ENCODE measurements at regions not wholly inside any gene's neighbourhood (a gene's known extent, or its start where the extent isn't known, plus 50 kb on each side); places are given as distances from the start of the nearest gene placed in this dataset.

DNA sequence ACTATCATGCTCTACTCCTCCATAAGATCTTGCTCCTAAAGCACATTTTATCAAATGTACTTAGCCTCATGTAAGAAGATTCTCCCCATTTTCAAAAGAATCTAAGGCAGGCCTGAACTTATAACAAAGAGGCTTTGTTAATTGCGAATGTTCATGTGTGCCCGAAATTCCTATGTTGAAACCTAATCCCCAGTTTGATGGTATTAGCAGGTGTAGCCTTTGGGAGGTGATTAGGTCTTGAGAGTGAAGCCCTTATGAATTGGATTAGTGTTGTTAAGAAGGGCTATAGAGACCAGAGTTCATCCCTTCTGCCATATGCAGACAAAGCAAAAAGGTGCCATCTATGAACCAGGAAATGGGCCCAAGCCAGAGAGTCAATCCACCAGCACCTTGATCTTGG lies 234.5 kb downstream of the PAX3 start:
- DNase-seq (ENCODE audit: low spot score) (no peak), FAIRE-seq (no peak)

DNA sequence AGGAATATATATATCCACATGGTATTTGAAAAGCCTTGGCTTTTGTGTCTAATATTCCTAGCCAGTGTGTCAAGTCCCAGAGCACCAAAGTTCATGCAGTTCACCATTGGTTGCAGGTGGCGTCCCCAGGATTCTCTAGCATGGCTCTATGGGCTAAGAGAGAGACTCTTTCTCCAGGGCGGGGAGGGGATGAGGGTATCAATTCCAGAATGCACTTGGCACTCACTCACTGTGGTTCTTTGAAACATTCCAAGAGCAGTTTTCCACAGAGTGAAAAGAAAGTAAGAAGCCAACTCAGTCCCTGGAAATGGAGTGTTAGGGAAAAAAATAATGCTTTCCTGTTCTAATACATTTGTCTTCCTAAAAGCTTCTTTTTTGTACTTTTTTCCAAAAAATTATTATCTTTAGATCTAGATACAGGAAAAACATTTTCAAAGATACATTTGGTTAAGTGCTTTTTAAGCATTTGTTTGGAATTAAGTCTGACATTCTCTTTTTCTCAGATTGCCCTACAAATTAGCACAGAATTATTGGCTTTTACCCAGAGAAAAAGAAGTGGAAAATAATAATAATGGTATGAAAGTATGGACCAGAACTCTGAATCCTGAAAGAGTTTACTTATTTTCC lies 239.9 kb downstream of the PAX3 start:
- FAIRE-seq (no peak), DNase-seq (ENCODE audit: low spot score) (no peak)

DNA sequence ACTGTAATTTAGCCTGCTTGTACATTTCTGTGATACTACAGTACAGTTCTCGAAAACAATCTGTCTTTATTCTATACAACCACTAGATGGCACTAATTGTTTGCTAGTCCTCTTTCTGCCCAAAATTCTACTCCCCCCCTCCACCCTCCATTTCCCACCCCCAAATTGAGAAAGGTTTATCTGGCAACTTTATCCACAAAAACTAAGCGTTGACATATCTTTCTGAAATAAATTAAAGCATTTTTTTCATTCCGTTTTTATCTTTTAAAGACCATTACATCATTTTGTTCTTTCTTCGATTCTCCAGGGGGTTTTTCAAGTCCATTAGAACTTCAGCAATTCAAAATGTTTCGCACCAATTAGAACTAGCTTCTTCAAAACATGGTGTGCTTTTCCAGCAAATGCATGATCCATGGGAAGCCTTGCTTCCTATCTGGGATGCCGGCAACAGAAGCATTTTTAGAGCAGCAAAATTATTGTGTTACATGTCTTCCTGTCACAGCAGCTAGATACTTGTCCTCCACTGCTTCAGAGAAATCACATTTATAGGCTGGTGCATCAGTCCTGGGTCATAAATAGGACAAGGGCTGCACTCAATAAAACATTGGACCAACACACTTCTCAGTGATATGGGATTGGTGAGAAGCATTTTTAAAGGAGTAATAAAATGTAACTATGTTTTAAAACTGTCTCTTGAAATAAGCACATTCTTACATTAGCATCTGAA lies 241.3 kb downstream of the PAX3 start:
- no peak for FAIRE-seq
- peak; percentile 31 for DNase-seq (ENCODE audit: low spot score)

- DNase-seq (ENCODE audit: low spot score): no peak
- no peak for FAIRE-seq
Observed at GRCh38 chr2:222055328-222055727, 243.5 kb downstream of the PAX3 start.

GRCh38 chr2:222054813-222055212 lies 244.0 kb downstream of the PAX3 start:
- FAIRE-seq (no peak), DNase-seq (ENCODE audit: low spot score) (no peak)

- peak; percentile 41 for DNase-seq (ENCODE audit: low spot score)
Observed at GRCh38 chr2:222052934-222053367, 245.8 kb downstream of the PAX3 start.

DNA sequence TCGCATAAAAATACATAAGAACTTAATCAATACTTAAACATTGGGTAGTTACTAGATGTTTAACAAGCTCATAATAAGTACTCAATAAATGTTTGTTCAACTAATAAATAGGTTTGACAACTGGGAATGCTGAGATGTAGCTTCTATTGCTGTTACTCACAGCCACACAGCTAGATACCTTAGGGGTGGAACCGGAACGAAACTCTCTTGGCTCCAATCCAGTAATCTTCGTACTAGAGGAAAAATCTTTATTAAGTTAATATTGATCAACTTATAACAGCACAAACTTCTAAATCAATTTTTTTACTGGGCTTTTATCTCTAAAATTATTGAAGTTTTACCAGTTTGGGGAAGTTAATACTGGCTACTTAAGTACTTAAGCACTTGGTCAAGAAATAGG lies 247.8 kb downstream of the PAX3 start:
- no peak for FAIRE-seq

More at GRCh38 chr2:222052934-222053367, 245.8 kb downstream of the PAX3 start:
- no peak for FAIRE-seq

DNA sequence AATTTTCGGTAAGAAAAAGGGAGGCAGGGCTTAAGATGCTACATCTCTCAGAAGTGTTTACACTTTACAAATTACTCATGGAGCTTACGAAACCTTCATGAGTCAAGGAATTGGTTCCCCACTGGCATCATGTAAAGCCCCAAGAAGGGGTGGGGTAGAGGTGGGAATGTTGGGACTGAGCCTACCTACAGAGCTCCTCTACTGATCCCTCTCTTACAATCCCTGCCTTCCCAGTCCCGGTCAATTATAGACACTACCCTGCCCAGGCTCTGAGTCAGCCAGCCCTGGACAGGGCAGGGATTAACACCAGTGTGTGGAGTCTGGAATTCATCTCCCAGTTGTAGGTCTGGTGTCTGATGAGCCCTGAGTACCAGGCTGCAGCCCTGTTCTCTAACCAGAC lies 248.9 kb downstream of the PAX3 start:
- DNase-seq (ENCODE audit: low spot score): no peak
- no peak for FAIRE-seq

More for the DNA sequence above, 247.8 kb downstream of the PAX3 start:
- no peak for DNase-seq (ENCODE audit: low spot score)

DNA sequence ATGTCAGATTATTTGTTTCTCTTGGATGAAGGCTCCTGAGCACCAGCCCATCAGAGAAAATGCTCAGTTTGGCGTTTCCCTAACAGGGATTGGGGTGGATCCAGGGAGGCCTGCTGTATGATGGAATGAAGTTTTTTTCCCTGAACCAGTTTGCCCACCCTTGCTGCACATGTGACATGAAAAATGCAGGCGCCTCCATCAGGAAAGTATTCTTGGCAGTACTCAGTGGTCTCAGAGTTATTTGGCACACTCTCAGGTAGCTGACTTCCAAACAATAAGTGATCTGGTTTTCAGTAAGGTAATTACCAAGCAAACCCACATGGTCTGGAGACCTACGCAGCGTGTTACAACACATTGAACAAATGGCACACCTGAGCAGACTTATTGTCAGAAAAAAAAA lies 254.9 kb downstream of the PAX3 start:
- FAIRE-seq: no peak
- no peak for DNase-seq (ENCODE audit: low spot score)

GRCh38 chr2:222042666-222043065 lies 256.1 kb downstream of the PAX3 start:
- no peak for FAIRE-seq
- DNase-seq (ENCODE audit: low spot score): no peak

GRCh38 chr2:222040333-222040732 lies 258.5 kb downstream of the PAX3 start:
- DNase-seq (ENCODE audit: low spot score): no peak
- FAIRE-seq: no peak

- FAIRE-seq: no peak
- DNase-seq (ENCODE audit: low spot score): no peak
Observed at GRCh38 chr2:222039821-222040220, 259.0 kb downstream of the PAX3 start.

DNA sequence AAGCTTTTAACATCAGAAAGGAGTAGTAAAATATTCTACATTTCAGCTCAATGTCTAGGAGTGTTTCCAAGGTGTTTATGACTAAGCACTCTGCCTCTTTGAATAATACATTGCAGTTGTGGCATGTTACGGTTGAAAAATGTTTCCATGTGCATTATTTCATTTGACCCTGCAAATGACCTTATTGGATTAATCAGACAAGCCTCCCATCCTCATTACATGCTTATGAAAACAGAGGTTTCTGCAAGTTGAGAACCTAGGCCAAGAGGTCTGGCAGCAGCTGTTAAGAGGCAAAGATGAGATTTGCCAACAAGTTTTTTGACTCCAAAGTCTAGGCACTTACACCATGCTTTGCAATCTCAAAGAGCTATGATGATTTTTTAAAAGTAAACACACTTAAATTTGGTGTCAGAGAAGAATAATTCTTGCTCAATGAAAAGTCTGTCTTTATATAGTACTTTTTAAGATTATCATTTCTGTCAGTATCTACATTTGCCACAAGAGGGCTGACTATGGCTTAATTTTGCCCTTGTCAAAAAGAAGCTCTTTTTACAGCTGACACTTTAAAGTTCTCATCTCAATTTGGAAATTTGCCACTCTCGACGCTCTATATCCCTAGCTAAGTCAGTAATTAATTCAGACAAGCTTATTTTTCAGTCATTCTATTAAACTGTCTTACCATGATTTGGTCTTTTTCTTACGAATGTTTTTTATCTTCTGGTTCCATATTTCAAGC lies 260.6 kb downstream of the PAX3 start:
- DNase-seq (ENCODE audit: low spot score) (no peak), FAIRE-seq (no peak)

- FAIRE-seq (no peak), DNase-seq (ENCODE audit: low spot score) (no peak)
Observed at GRCh38 chr2:222037211-222037610, 261.6 kb downstream of the PAX3 start.

DNA sequence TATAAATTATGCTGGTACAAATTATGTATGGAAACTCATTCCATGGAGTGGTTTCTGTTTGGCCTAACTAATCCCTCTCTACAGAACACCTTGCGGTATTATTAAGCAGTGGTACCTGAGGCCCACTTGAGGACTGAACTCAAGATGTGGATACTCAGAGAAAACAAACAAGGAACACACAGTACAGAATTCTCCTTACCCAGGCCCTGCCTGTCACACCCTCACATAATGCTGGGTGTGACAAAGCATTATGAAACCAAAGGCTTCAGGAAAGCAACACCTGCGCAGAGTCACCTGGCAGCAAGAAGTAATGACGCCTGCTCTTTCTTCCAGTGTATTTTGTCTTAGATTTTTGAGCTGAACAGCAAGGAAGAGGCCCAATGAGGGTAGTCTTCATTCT lies 264.7 kb downstream of the PAX3 start:
- FAIRE-seq: no peak
- DNase-seq (ENCODE audit: low spot score): no peak

DNA sequence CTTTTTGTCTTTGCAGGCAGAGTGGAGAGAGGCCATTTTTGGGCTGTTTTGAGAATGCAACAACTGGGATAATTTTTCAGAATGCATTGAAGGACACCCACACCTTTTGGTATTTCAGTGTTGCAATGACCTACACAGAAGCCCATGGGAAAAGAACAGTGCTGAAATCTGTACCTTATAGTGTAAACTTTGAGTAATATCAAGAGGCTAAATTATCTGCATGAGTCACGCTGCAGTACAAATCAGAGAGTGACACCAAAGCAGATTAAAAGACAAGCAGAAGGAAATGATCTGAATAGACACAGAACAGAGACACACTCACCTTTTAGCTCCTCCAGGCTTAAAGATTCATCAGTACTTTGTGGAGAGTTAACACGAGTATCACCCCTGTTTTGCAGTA lies 265.3 kb downstream of the PAX3 start:
- DNase-seq (ENCODE audit: low spot score) (no peak), FAIRE-seq (no peak)

GRCh38 chr2:222025881-222026271 lies 272.9 kb downstream of the PAX3 start:
- no peak for FAIRE-seq
- no peak for DNase-seq (ENCODE audit: low spot score)

GRCh38 chr2:222024932-222025880 lies 273.6 kb downstream of the PAX3 start:
- DNase-seq (ENCODE audit: low spot score) (peak; percentile 35), FAIRE-seq (no peak)

GRCh38 chr2:222017252-222017850 lies 281.4 kb downstream of the PAX3 start:
- FAIRE-seq: no peak
- no peak for DNase-seq (ENCODE audit: low spot score)

DNA sequence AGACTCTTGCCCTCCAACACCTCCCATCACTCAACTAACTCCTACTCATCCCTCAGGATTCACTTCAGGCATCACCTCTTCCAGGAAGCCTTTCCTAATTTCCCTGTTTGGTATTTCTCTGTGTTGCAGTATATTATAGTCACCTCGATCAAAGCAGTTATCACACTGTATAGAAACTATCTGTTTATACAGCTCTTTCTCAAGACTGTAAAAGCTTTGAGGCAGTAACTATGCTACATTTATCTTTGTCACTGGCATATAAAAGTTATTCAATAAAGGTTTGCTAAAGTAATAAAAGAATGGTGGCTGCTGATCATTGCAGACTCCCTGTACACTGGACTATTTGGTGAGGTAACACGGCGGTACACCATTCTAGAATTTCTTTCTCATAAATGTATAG lies 284.9 kb downstream of the PAX3 start:
- DNase-seq (ENCODE audit: low spot score): no peak
- FAIRE-seq: no peak

GRCh38 chr2:222000326-222000725 lies 298.5 kb downstream of the PAX3 start:
- DNase-seq (ENCODE audit: low spot score): peak; percentile 78
- no peak for FAIRE-seq
